ENCODE measurements at regions not wholly inside any gene's neighbourhood (a gene's known extent, or its start where the extent isn't known, plus 50 kb on each side); places are given as distances from the start of the nearest gene placed in this dataset.

GRCh38 chr2:43136876-43137275, 89.5 kb downstream of the ZFP36L2 start:
- H3K27me3 ChIP-seq (ENCODE audit: control insufficient read depth in 2 of 2, insufficient read depth in 2 of 2, low read length in 2 of 2): no peaks in the 10 kb centered on the region
- TF ChIP-seq, protein P1, sequence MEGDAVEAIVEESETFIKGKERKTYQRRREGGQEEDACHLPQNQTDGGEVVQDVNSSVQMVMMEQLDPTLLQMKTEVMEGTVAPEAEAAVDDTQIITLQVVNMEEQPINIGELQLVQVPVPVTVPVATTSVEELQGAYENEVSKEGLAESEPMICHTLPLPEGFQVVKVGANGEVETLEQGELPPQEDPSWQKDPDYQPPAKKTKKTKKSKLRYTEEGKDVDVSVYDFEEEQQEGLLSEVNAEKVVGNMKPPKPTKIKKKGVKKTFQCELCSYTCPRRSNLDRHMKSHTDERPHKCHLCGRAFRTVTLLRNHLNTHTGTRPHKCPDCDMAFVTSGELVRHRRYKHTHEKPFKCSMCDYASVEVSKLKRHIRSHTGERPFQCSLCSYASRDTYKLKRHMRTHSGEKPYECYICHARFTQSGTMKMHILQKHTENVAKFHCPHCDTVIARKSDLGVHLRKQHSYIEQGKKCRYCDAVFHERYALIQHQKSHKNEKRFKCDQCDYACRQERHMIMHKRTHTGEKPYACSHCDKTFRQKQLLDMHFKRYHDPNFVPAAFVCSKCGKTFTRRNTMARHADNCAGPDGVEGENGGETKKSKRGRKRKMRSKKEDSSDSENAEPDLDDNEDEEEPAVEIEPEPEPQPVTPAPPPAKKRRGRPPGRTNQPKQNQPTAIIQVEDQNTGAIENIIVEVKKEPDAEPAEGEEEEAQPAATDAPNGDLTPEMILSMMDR (IDR thresholded peaks at IDR 0.05; ENCODE audit: extremely low read depth in 1 of 2, insufficient read depth in 1 of 2, low read depth in 1 of 2, low read length in 2 of 2): no peak
- TF ChIP-seq EZH2 (IDR thresholded peaks at IDR 0.05; ENCODE audit: borderline replicate concordance, low read depth, low read length, severe bottlenecking): no peak
- no peak for TF ChIP-seq MYC (IDR thresholded peaks at IDR 0.05; ENCODE audit: low read depth, low read length)
- TF ChIP-seq FOS (IDR thresholded peaks at IDR 0.05; ENCODE audit: borderline replicate concordance, insufficient read depth, low read length): no peak
- no peak for TF ChIP-seq POLR2A (IDR thresholded peaks at IDR 0.05; ENCODE audit: low read depth, low read length)
- no peak for TF ChIP-seq MAX (IDR thresholded peaks at IDR 0.05; ENCODE audit: insufficient read depth, insufficient read length)
- TF ChIP-seq JUN (IDR thresholded peaks at IDR 0.05; ENCODE audit: borderline replicate concordance, insufficient read depth, insufficient read length, low read depth): no peak
- no peak for TF ChIP-seq POLR2AphosphoS5 (IDR thresholded peaks at IDR 0.05; ENCODE audit: insufficient read depth, low read depth, low read length)
- no peak for TF ChIP-seq GATA2 (IDR thresholded peaks at IDR 0.05; ENCODE audit: insufficient read depth, insufficient read length, low read depth, low read length)
- no peak overlapping the region for H3K9ac ChIP-seq (replicated peaks; ENCODE audit: extremely low read depth, insufficient read depth, low read length)
- no peak overlapping the region for H3K4me2 ChIP-seq (ENCODE audit: insufficient read depth, low read length)
- dilution Hi-C loops (cut with MboI; ENCODE audit: extremely low pct_ligation_motif_present, low sequenced_read_pairs): no loop called here
- DNase-seq (ENCODE audit: low read depth, low spot score) (no peak), FAIRE-seq (no peak)
- H4K20me1 ChIP-seq (replicated peaks; ENCODE audit: control insufficient read depth, extremely low read depth, insufficient read depth, low read length): no peaks in the 10 kb centered on the region
- intact Hi-C loops (cut with micrococcal nuclease): no loop called here
- no peak overlapping the region for H3K27ac ChIP-seq (ENCODE audit: insufficient read depth, low read depth, low read length)
- H3K9me1 ChIP-seq (replicated peaks; ENCODE audit: control insufficient read depth, extremely low read depth, insufficient read depth, low read length): no peaks in the 10 kb centered on the region
- peaks cover 9% of the 10 kb centered on the region for H3K4me1 ChIP-seq (ENCODE audit: control insufficient read depth, extremely low read depth, insufficient read depth, low read length)
- no peak overlapping the region for H2AFZ ChIP-seq (ENCODE audit: low read depth, low read length)
- no peak overlapping the region for H3K4me3 ChIP-seq (replicated peaks in 1 of 3; ENCODE audit: insufficient read depth in 1 of 3, low read depth in 1 of 3, low read length in 3 of 3)
- POLR2A ChIA-PET: no interaction called here
- H3K9me3 ChIP-seq (replicated peaks; ENCODE audit: control insufficient read depth, insufficient read depth, low read length): no peaks in the 10 kb centered on the region
- BruUV-seq (replicated peaks): no TSS peak
- no peaks in the 10 kb centered on the region for H3K79me2 ChIP-seq (ENCODE audit: control insufficient read depth, insufficient read depth, low read length)
- CTCF ChIA-PET: no interaction called here
- H3K36me3 ChIP-seq (ENCODE audit: control insufficient read depth in 2 of 2, extremely low read depth in 1 of 2, insufficient read depth in 2 of 2, low read length in 2 of 2): no peaks in the 10 kb centered on the region

Data from endothelial cell of umbilical vein (primary cell).